GM12875 (cell line): ENCODE measurements at regions not wholly inside any gene's neighbourhood (a gene's known extent, or its start where the extent isn't known, plus 50 kb on each side); places are given as distances from the start of the nearest gene placed in this dataset.

Experiments used
- H3K4me3 ChIP-seq: one replicate; pipeline ENCODE4 v1.5.1; 2011; ENCODE audit warnings: low read depth, low read length, control low read depth
- TF ChIP-seq, protein P1 (sequence below): IDR thresholded peaks from 2 replicates; pipeline ENCODE4 v1.5.1; 2011; ENCODE audit warnings: low read depth, mild to moderate bottlenecking, control low read depth, inconsistent platforms, low read length, moderate library complexity, borderline replicate concordance; ENCODE audit not compliant: insufficient read depth

- TF ChIP-seq, protein P1, sequence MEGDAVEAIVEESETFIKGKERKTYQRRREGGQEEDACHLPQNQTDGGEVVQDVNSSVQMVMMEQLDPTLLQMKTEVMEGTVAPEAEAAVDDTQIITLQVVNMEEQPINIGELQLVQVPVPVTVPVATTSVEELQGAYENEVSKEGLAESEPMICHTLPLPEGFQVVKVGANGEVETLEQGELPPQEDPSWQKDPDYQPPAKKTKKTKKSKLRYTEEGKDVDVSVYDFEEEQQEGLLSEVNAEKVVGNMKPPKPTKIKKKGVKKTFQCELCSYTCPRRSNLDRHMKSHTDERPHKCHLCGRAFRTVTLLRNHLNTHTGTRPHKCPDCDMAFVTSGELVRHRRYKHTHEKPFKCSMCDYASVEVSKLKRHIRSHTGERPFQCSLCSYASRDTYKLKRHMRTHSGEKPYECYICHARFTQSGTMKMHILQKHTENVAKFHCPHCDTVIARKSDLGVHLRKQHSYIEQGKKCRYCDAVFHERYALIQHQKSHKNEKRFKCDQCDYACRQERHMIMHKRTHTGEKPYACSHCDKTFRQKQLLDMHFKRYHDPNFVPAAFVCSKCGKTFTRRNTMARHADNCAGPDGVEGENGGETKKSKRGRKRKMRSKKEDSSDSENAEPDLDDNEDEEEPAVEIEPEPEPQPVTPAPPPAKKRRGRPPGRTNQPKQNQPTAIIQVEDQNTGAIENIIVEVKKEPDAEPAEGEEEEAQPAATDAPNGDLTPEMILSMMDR = no peak
- no peak overlapping the region for H3K4me3 ChIP-seq
Observed at GRCh38 chr10:44032216-44032615, 352.7 kb downstream of the CXCL12 start.

GRCh38 chr10:44030738-44031137 is 354.2 kb downstream of the CXCL12 start:
- TF ChIP-seq, protein P1 = no peak
- H3K4me3 ChIP-seq = no peak overlapping the region

DNA sequence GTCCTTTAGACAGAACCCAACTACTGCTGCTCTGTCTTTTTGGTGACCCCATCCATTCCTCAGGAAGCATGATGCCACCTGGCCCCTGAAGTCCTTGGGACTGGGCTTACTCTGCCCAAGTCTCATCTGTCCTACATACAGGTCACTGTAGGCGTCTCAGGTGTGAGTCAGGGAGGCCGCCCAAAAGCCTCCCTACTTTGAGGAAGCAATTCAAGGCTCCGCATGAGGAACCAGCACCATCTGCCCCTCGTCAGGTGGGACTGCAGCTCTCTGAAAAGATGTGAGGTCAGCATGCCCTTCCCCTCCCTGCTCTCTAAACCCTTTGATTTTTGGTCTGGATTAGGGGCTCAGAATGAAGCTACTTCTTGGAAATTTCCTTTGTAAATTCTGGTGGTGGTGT is 354.8 kb downstream of the CXCL12 start:
- no peak overlapping the region for H3K4me3 ChIP-seq
- TF ChIP-seq, protein P1 = peak; percentile 83

DNA sequence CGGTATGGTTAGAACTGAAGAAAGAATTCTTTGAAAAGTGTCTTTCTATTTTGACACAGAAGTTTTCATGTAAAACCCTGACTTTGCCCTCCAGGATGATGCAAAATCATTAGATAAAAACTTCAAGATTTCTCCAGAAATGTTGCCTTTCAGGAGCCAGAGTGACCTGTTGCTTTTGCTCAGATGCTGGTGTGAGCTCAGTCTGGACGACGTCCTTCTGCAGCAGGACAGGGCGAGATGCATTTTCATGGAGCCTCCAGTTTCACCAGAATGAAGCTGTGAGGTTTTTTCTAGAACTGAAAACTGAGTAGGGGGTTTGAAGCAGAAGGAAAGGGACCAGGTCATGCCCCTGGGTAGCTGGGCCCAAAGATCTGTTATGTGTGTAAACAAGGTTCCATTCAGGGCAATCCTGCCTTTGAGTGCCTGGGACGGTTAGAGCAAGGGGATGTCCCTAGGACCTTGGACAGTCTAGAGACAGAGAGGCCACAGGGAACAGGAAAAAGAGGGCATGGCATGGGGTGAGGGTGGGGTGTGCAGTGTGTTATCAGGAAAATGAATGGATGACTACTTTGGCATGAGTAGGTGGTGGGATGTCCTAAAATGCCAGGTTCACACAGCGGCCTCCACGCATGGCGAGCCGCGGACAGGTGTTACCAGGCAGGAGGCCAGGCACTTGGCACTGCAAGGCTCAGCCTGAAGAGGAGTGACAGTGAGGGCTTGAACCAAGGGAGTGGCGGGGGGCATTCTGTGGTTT is 356.3 kb downstream of the CXCL12 start:
- TF ChIP-seq, protein P1 = no peak

DNA sequence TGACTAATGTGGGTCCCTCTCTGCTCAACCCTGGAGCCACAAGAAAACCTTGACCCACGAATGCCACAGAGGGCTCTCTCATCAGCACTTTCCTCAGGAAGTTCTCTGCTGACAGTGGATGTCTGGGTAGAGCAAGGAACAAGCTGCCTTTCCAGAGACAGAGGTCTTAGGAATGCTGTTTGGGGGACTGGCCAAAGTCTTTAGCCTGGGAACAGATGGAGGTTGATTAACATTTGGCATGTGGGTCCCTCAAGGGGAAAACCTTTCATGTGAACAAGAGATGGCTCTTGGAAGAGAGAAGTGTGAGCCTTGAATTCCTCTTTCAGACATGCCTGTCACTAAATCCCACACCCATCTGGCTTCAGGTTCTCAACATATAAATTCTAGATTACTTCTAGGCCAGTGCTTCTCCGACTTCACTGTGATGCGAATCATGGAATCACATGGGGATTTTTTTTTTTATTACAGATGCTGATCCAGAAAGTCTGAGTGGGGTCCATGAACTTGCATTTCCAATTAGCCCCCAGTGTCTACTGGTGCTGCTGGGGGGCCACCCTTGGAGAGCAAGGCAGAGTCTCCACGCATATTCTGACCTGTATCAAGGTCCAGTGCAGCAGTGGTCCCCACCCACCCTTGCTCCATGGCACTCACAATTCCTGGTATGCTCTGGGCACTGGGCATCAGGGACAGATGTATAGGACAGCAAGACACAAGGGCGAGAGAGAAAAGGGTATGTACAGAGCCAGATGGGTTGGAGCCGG is 360.4 kb downstream of the CXCL12 start:
- no peak overlapping the region for H3K4me3 ChIP-seq
- TF ChIP-seq, protein P1 = no peak

More for the DNA sequence above, 356.3 kb downstream of the CXCL12 start:
- no peak overlapping the region for H3K4me3 ChIP-seq

DNA sequence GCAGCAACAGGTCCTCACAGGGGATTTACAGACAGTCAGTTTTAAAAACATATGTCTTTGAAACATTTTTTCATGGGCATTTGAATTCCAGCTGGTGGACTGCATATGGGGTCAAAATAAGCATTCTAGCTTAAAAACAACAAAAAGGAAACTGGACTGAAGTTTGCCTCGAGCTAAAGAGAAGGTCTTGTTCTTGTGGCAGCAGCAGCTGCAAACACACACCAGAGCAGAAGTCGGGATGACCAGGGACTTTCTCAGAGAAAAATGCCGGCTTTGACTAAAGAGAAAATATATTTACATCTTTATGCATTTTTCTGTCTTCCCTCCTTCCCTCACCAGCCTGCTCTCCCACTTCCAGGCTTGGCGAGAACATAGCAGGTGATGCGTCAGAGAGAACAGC is 361.4 kb downstream of the CXCL12 start:
- TF ChIP-seq, protein P1 = no peak
- H3K4me3 ChIP-seq = no peak overlapping the region
